Loucy (cell line): ENCODE measurements at regions not wholly inside any gene's neighbourhood (a gene's known extent, or its start where the extent isn't known, plus 50 kb on each side); places are given as distances from the start of the nearest gene placed in this dataset.

Source experiments
- EZH2phosphoT487 ChIP-seq: fragments of 200-600 bp; IDR thresholded peaks from 2 replicates; pipeline ENCODE4 v1.6.1; 2018; ENCODE audit warnings: antibody characterized with exemption, mild to moderate bottlenecking, moderate library complexity, borderline replicate concordance
- TF ChIP-seq, protein P1 (sequence below): fragments of 200-600 bp; sonication (generic); conservative IDR thresholded peaks from 2 replicates; pipeline ENCODE4 v1.5.1; 2014; ENCODE audit warnings: mild to moderate bottlenecking, antibody characterized with exemption, low read length

DNA sequence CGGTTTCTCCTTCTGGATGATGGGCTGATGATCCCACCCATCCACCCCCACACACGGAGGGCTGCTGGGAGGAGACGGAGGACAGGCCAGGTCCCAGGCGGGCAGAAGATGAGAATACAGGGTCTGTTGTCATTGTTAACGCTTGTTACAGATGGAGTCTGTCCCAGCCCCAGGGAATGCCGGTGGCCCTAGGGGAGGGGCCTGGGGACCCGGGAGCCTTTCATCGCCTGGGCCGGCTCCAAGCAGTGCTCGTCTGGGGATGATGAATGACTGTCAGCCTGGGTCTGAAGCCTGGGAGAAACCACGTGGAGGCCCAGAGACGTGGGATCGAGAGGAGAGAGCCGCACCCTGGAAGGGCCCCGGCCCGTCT, 69.2 kb downstream of the UNCX start:
- TF ChIP-seq, protein P1, sequence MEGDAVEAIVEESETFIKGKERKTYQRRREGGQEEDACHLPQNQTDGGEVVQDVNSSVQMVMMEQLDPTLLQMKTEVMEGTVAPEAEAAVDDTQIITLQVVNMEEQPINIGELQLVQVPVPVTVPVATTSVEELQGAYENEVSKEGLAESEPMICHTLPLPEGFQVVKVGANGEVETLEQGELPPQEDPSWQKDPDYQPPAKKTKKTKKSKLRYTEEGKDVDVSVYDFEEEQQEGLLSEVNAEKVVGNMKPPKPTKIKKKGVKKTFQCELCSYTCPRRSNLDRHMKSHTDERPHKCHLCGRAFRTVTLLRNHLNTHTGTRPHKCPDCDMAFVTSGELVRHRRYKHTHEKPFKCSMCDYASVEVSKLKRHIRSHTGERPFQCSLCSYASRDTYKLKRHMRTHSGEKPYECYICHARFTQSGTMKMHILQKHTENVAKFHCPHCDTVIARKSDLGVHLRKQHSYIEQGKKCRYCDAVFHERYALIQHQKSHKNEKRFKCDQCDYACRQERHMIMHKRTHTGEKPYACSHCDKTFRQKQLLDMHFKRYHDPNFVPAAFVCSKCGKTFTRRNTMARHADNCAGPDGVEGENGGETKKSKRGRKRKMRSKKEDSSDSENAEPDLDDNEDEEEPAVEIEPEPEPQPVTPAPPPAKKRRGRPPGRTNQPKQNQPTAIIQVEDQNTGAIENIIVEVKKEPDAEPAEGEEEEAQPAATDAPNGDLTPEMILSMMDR = no peak
- no peak for TF ChIP-seq EZH2phosphoT487
